ENCODE measurements at regions not wholly inside any gene's neighbourhood (a gene's known extent, or its start where the extent isn't known, plus 50 kb on each side); places are given as distances from the start of the nearest gene placed in this dataset.

- Histone ChIP-seq H3K4me1 (no peaks in the 10 kb centered on the region), H3K9me3 (no peaks in the 10 kb centered on the region), H3K27ac (no peak overlapping the region), H3K36me3 (replicated peaks in 1 of 2; ENCODE audit: insufficient read depth in 1 of 2, low read depth in 2 of 2) (no peaks in the 10 kb centered on the region), H3K4me3 (no peak overlapping the region), H3K27me3 (no peaks in the 10 kb centered on the region)
- intact Hi-C loops (cut with DNase I): no loop called here
- TF ChIP-seq, protein P1, sequence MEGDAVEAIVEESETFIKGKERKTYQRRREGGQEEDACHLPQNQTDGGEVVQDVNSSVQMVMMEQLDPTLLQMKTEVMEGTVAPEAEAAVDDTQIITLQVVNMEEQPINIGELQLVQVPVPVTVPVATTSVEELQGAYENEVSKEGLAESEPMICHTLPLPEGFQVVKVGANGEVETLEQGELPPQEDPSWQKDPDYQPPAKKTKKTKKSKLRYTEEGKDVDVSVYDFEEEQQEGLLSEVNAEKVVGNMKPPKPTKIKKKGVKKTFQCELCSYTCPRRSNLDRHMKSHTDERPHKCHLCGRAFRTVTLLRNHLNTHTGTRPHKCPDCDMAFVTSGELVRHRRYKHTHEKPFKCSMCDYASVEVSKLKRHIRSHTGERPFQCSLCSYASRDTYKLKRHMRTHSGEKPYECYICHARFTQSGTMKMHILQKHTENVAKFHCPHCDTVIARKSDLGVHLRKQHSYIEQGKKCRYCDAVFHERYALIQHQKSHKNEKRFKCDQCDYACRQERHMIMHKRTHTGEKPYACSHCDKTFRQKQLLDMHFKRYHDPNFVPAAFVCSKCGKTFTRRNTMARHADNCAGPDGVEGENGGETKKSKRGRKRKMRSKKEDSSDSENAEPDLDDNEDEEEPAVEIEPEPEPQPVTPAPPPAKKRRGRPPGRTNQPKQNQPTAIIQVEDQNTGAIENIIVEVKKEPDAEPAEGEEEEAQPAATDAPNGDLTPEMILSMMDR (IDR thresholded peaks at IDR 0.05): no peak
- no peak for TF ChIP-seq POLR2A (IDR thresholded peaks at IDR 0.05)
- ATAC-seq (no peak), DNase-seq (no peak)
- WGBS, 2 donors: 79 to 84% methylated on average over 3 of the region's 3 CpGs
These were observed 446.0 kb upstream of the TNP1 start for GRCh38 chr2:217305882-217306281.

GRCh38 chr2:217304582-217304981 is 444.7 kb upstream of the TNP1 start:
- no peaks in the 10 kb centered on the region for H3K27me3 ChIP-seq
- no peak for ATAC-seq
- intact Hi-C loops (cut with DNase I): no loop called here

DNA sequence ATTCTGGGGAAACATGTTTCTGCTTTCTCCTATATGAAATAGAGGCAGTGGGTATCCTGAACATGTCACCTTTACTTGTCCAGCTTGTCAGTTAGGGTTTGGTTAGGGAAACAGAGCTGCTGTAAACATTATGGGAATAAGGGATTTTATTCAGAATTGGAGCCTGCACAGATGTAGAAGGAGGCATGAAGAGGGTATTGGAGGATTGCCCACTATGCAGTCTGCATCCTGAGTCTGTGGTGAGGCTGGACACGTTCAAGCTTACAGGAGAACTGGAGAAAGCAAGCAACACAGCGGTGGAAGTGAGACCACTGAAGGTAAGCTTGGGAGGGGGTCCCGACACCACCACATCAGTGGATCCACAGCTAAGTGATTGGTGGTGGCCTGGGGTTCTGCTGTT is 443.0 kb upstream of the TNP1 start:
- H3K27me3 ChIP-seq: no peaks in the 10 kb centered on the region
- intact Hi-C loops (cut with DNase I): no loop called here
- no peaks in the 10 kb centered on the region for H3K9me3 ChIP-seq
- ATAC-seq (no peak), DNase-seq (no peak)
- TF ChIP-seq POLR2A (IDR thresholded peaks at IDR 0.05): no peak
- no peak overlapping the region for H3K4me3 ChIP-seq
- no peak overlapping the region for H3K27ac ChIP-seq
- H3K4me1 ChIP-seq: no peaks in the 10 kb centered on the region
- H3K36me3 ChIP-seq (replicated peaks in 1 of 2; ENCODE audit: insufficient read depth in 1 of 2, low read depth in 2 of 2): no peaks in the 10 kb centered on the region
- WGBS, 2 donors: 71 to 80% methylated on average over 3 of the region's 3 CpGs

More at GRCh38 chr2:217304582-217304981, 444.7 kb upstream of the TNP1 start:
- H3K36me3 ChIP-seq (replicated peaks in 1 of 2; ENCODE audit: insufficient read depth in 1 of 2, low read depth in 2 of 2): no peaks in the 10 kb centered on the region
- no peaks in the 10 kb centered on the region for H3K4me1 ChIP-seq
- no peak for DNase-seq
- TF ChIP-seq, protein P1 (IDR thresholded peaks at IDR 0.05): no peak
- TF ChIP-seq POLR2A (IDR thresholded peaks at IDR 0.05): no peak
- no peak overlapping the region for H3K4me3 ChIP-seq
- no peaks in the 10 kb centered on the region for H3K9me3 ChIP-seq
- no peak overlapping the region for H3K27ac ChIP-seq

DNA sequence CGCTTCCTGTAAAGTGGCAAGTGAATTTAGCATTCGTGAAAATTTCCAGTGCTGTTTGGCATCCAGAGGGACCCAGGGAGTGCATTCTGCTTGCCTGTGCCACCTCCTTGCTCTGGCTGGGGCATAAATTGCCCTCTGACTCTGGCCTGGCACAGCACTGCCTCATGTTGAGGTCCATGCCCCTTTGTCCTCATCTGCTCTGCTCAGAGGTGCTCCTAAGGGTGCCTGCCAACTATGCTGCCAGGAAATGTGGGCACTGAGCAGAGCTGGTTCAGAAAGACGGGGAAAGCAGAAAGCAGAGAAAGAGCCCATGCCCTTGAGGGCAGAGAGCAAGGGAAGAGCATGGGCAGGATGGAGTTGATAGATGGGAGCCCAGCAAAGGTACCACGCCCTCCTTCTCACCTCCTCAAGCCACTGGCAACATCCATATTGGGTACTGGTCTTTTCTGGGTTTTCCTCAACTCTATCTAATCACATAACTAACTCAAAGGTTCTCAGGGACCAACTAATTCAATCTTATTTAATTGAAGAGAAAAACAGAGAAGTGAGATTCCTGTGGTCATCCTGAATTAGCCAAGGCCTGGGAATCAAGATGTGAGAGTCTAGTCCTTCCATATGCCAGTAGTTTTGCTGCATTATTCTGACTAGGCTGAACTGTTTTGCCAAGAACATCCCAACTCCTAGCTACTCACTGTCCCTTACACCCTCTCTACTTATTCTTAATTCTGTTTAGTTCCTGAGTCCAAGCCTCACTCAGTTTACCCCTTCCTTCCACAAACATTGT is 441.5 kb upstream of the TNP1 start:
- Histone ChIP-seq H3K4me1 (no peaks in the 10 kb centered on the region), H3K9me3 (peaks cover 0 to 4% (median 0%) of the 10 kb centered on the region in 3 donors), H3K36me3 (replicated peaks in 1 of 2; ENCODE audit: insufficient read depth in 1 of 2, low read depth in 2 of 2) (no peaks in the 10 kb centered on the region), H3K27ac (no peak overlapping the region), H3K27me3 (no peaks in the 10 kb centered on the region), H3K4me3 (no peak overlapping the region)
- intact Hi-C loops (cut with DNase I): no loop called here
- WGBS, 2 donors: 83 to 87% methylated on average over 4 of the region's 4 CpGs
- DNase-seq (no peak), ATAC-seq (no peak)
- TF ChIP-seq, protein P1 (IDR thresholded peaks at IDR 0.05): no peak
- no peak for TF ChIP-seq POLR2A (IDR thresholded peaks at IDR 0.05)

DNA sequence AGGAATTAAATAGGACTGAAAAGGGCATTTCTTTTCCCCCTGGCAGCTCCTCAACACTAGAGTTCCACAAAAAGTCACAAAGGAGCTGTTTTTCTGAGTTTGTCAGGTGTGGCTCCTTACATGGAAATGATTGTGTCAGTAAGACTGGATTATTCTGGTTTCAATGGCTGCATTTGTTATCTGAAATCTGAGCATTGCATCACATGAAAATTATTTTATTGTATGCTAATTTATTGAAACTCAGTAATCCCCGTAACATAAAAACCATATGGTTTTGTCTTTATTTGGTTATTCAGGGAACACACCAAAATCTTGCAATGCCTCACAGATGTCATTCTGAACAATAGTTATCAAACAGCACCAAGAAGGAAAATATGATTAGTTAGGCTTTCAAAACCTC is 439.7 kb upstream of the TNP1 start:
- ATAC-seq (no peak), DNase-seq (no peak)
- WGBS, 2 donors: 89 to 90% methylated on average over 1 of the region's 1 CpG
- intact Hi-C loops (cut with DNase I): no loop called here
- Histone ChIP-seq H3K36me3 (replicated peaks in 1 of 2; ENCODE audit: insufficient read depth in 1 of 2, low read depth in 2 of 2) (no peaks in the 10 kb centered on the region), H3K4me3 (no peak overlapping the region), H3K27ac (no peak overlapping the region), H3K4me1 (no peaks in the 10 kb centered on the region), H3K27me3 (no peaks in the 10 kb centered on the region), H3K9me3 (peaks cover 0 to 4% (median 0%) of the 10 kb centered on the region in 3 donors)
- no peak for TF ChIP-seq POLR2A (IDR thresholded peaks at IDR 0.05)
- TF ChIP-seq, protein P1 (IDR thresholded peaks at IDR 0.05): no peak

Data from body of pancreas (tissue), 4 donors.